ENCODE measurements at regions not wholly inside any gene's neighbourhood (a gene's known extent, or its start where the extent isn't known, plus 50 kb on each side); places are given as distances from the start of the nearest gene placed in this dataset.
"Not testable (repeated sequence)": the region's sequence is repeated elsewhere in the genome, so short reads cannot be mapped to it uniquely, and the experiment has no call there.

GRCh38 chr12:59273561-59273960 lies 322.3 kb upstream of the SLC16A7 start:
- H2BK15ac ChIP-seq (ENCODE audit: low read depth, low read length); H3K14ac ChIP-seq (replicated peaks; ENCODE audit: low read depth, low read length); H2AK9ac ChIP-seq (replicated peaks; ENCODE audit: low read depth, low read length, poor library complexity); dilution Hi-C loops (cut with HindIII; ENCODE audit: low sequenced_read_pairs, unreplicated experiment); intact Hi-C loops (cut with micrococcal nuclease); H3K27ac ChIP-seq (ENCODE audit: insufficient read depth, low read length); H3K9me3 ChIP-seq (ENCODE audit: control insufficient read depth, insufficient read depth, low read length); H3K9me1 ChIP-seq (ENCODE audit: insufficient read depth, low read length); in situ Hi-C loops (cut with MboI; ENCODE audit: low sequenced_read_pairs); H2BK20ac ChIP-seq (ENCODE audit: low read depth, low read length); H3K4ac ChIP-seq (ENCODE audit: low read depth, low read length); H3K18ac ChIP-seq (ENCODE audit: low read depth, low read length); H3K79me1 ChIP-seq (ENCODE audit: low read depth in 1 of 2, low read length in 2 of 2); H3K9ac ChIP-seq (ENCODE audit: low read depth, low read length); H2AFZ ChIP-seq (replicated peaks; ENCODE audit: low read length, poor library complexity); H2AK5ac ChIP-seq (ENCODE audit: low read depth, low read length); H3K56ac ChIP-seq (ENCODE audit: extremely low read depth, insufficient read depth, low read length); H3K23ac ChIP-seq (ENCODE audit: low read depth, low read length); CTCF ChIA-PET; H4K5ac ChIP-seq (ENCODE audit: low read depth, low read length); H3K4me2 ChIP-seq (ENCODE audit: low read depth, low read length); H3K4me1 ChIP-seq (ENCODE audit: control insufficient read depth, insufficient read depth, low read length); H2BK5ac ChIP-seq (ENCODE audit: low read depth, low read length, poor library complexity, severe bottlenecking); H2BK120ac ChIP-seq (ENCODE audit: low read depth, low read length); DNase-seq; H4K91ac ChIP-seq (ENCODE audit: insufficient read depth, low read depth, low read length); H3K36me3 ChIP-seq (ENCODE audit: control insufficient read depth, insufficient read depth, low read length); POLR2A ChIA-PET (ENCODE audit: unreplicated experiment); H4K8ac ChIP-seq (ENCODE audit: low read depth in 2 of 2, low read length in 2 of 2); ATAC-seq (ENCODE audit: low read depth); H3K4me3 ChIP-seq (ENCODE audit: insufficient read depth, low read depth, low read length); BruUV-seq (replicated peaks); H4K20me1 ChIP-seq (ENCODE audit: insufficient read depth, low read length); H3K27me3 ChIP-seq (ENCODE audit: control insufficient read depth, insufficient read depth, low read length): not testable (repeated sequence)
- WGBS, 2 experiments (ENCODE audit: extremely low coverage in 2 of 2, insufficient read length in 1 of 2), result no CpG with 5 or more reads among the region's 1 CpG

All from IMR-90 (cell line).